HCEC 1CT (cell line): ENCODE measurements at regions not wholly inside any gene's neighbourhood (a gene's known extent, or its start where the extent isn't known, plus 50 kb on each side); places are given as distances from the start of the nearest gene placed in this dataset.

Source experiments
- DNase-seq: peaks from one replicate; pipeline ENCODE4 v3.0.0-alpha.2; 2017

- DNase-seq, result no peak
These were observed 856.9 kb upstream of the SEL1L start for GRCh38 chr14:82390586-82390985.

- DNase-seq, result no peak
These were observed 861.3 kb upstream of the SEL1L start for GRCh38 chr14:82394916-82395315.

- DNase-seq, result no peak
These were observed 864.6 kb upstream of the SEL1L start for GRCh38 chr14:82398256-82398655.

- DNase-seq, result no peak
These were observed 870.3 kb upstream of the SEL1L start for GRCh38 chr14:82403987-82404386.

- no peak for DNase-seq
These were observed 876.4 kb upstream of the SEL1L start for GRCh38 chr14:82410064-82410463.

- no peak for DNase-seq
These were observed 877.6 kb upstream of the SEL1L start for GRCh38 chr14:82411298-82411697.

- DNase-seq, result no peak
These were observed 878.9 kb upstream of the SEL1L start for GRCh38 chr14:82412545-82412944.

DNA sequence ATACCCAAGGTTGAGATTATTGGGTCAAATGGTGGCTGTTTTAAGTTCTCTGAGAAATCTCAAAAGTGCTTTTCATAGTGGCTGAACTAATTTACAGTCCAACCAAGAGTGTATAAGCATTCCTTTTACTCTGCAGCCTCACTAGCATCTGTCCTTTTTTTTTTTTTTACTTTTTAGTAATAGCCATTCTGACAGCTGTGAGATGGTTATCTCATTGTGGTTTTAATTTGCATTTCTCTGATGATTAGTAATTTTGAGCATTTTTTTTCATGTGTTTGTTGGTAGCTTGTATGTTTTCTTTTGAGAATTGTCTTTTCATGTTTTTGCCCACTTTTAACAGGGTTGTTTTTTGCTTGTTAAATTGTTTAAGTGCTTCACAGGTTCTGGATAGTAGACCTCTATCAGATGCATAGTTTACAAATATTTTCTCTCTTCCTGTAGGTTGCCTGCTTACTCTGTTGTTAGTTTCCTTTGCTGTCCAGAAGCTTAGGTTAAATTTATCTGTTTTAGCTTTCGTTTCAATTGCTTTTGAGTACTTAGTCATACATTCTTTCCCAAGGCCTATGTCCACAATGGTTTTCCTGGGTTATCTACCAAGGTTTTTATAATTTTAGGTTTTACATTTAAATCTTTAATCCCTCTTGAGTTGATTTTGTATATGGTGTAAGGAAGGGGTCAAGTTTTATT, 881.3 kb upstream of the SEL1L start:
- no peak for DNase-seq

DNA sequence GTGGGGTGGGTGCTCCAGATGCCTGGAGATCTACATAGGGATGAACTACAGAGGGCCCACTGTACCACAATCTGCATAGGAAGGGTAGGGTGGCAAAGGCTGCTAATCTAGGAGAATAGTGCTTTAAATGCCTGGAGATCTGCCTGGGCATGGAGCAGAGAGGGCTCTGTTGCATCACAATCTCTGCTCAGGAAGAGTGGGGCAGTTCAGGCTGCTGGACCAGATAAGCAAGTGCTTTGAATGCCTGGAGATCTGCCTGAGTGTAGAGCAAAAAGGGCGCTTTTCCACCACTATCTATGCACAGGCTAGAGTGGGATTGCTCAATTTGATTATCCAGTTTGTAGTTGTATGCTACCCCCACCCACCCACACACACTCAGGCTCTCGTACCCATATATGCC, 886.3 kb upstream of the SEL1L start:
- no peak for DNase-seq

GRCh38 chr14:82420871-82421270, 887.2 kb upstream of the SEL1L start:
- no peak for DNase-seq

GRCh38 chr14:82421286-82421685, 887.6 kb upstream of the SEL1L start:
- DNase-seq, result no peak

GRCh38 chr14:82422230-82422629, 888.6 kb upstream of the SEL1L start:
- DNase-seq, result no peak

DNA sequence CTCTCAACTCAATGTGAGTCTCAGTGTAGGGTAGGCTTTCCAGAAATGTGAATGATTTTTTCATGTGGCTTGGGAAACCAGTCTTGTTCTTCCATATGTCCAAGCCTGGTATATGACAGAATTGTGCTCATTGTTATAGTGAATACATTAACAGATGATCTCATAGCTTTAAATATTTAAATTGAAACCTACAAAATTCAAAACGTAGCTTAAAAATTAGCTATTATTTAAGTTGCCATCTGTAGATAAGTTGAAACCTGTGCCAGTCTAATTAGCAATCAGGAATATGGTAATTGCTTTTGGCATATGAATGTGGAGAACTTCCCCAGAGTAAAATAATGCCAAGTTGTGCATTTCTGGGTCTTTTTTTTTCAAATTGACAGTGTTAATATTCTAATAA, 891.6 kb upstream of the SEL1L start:
- no peak for DNase-seq

- DNase-seq, result no peak
These were observed 897.4 kb upstream of the SEL1L start for GRCh38 chr14:82431031-82431430.

DNA sequence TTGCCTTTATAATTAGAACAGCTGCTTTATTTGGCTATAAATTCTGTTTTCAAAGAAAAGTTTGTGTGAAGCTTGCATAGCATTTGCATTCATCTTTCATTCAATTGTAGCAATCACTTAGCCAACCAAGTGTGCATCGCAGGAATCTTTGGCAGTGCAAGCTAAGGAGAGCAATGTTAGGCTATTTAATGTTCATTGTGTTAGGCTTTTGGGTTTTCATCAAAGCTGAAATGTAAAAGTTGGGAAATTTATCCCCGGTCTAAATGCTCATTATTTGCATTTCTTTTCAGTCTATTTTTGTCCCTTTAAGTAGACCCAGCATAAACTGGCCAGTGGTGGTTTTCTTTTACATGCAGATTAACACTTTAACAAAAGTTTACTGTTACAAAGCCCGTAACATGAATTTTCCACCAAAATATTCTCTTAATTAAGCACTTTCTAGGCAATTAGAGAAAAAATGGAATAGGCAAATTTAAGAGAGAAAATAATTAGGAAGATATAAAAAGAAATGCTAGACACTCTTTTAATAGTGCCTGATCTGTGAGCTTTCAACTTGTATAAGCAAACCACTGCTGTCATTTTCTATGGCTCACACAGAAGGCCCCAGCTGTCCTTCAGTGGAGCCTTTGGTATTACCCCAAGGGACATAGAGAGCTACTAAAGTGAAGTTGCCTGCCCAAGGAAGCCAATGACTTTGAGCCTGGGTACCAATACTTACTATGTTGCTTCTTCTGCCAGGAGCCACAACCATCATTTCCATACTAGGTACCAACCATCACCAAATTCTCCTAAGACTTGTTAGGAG, 898.9 kb upstream of the SEL1L start:
- DNase-seq, result no peak

- no peak for DNase-seq
These were observed 904.8 kb upstream of the SEL1L start for GRCh38 chr14:82438436-82438835.

DNA sequence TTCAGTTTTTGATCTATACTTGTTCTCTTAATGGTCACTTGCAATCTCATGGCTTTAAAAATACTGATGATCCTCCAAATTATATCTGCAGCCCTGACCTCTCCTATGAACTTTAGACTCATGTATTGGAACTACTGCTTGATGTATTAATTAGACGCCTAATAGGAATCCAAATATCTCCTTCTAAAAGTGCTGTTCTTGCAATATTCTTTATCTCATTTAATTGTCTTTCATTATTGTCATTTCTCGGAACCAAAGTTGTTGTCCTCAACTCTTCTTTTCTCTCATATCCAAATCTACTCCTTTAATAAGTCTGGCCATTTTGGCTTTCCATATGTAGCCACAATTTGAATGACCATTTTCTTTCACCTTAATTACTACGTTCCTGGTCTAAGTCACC, 907.6 kb upstream of the SEL1L start:
- DNase-seq, result no peak

DNA sequence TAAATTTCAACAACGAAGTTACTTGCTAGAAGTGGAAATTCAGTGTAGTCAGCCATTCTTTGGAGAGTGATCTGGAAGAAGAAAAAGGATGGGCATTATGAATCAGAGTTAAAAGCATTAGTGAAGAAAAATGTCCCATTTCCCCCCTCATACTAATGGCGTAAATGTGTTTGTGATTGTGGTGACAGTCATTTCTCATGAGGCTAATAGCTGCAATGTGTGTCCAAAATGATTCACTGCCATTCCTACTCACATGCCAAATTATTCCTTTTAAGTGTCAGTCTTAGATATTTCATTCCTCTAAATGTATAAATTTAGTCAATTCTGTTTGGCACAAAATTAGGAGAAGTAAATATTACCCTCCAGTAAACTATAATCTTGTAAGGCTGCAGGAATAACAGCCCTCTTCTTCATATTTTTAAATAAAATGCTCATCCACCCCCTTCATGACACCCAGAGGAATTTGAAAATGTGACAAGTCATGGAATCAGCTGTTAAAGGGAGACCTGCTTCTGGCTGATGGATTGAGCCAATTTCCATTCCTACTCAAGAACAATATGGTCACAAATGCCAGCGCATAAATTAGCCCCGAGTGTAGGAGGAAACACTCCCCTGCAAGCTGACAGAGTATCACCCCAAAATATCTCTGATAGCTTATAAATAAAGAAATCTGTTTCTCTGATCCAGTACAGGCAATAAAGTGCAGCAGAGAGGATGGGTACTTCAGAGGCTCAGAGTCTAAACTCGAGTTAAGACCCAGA, 912.3 kb upstream of the SEL1L start:
- no peak for DNase-seq

DNA sequence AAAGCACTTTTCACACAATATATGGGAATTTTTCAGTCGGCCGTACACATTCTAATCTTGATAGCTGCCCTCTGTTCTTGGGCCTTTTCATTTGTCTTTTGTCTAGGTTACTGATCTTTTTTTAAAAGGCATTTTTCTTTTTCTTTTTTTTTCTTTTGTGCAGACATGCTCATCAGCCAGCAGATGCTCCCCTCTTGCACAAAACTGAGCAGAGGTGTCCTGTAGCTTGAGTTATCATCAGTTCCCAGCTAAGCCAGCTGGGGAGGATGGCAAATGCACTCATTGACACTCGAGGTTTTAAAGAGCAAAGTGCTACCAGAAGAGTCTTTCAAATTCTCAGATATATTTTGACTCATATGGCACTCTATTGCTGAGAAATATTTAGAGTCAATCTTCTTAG, 913.9 kb upstream of the SEL1L start:
- DNase-seq, result no peak

DNA sequence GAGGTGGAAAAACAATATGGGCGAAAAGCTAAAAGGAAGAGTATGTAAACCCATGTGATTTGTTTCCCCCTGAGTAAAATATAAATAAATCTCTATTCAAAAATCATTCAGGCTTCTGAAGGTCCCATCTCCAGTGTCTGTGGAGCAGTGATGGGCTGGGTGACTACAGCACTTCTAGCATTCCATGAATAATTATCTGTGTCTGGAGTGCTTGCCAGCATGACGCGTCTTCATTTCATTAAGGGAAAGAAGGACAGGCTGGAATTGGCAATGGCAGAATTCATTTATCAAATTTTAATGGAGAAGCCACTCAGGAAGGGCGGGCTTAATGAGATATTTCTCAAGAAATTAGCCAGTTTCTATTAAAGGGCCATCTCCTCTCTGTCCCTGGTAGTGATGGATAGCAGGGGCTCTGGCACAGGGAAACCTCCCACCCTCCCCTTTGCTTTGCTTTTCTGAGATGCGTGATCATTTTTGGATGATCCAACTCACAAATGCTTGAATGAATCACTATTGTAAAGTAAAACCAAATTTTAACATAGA, 916.3 kb upstream of the SEL1L start:
- no peak for DNase-seq

DNA sequence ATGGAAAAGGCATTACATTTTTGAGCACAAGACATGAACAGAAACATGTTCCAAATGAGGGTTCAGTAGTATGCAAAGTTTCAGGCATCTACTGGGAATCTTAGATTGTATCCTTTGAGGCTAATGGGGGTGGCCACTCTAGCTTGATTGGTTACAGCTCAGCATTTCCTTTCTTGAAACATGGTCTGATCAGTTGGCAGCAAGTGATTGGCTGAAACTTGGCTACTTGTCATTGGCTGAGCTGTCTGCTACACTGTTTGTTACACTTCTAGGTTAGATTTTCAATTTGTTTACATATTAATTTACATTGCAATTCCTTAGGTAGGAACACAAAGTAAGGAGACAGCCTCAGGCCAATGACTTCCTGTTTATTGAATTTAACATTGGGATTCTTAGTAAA, 918.0 kb upstream of the SEL1L start:
- no peak for DNase-seq

- DNase-seq, result no peak
These were observed 948.7 kb upstream of the SEL1L start for GRCh38 chr14:82482345-82482744.

GRCh38 chr14:82488473-82488872, 954.8 kb upstream of the SEL1L start:
- DNase-seq, result no peak

- no peak for DNase-seq
These were observed 956.7 kb upstream of the SEL1L start for GRCh38 chr14:82490397-82490796.
